Gastrocnemius medialis (tissue), 4 donors: ENCODE measurements at regions not wholly inside any gene's neighbourhood (a gene's known extent, or its start where the extent isn't known, plus 50 kb on each side); places are given as distances from the start of the nearest gene placed in this dataset.

Experiments
- POLR2A ChIP-seq, 2 donors: fragments of 450-650 bp; IDR thresholded peaks; one replicate each; pipeline ENCODE4 v1.6.1; 2017; ENCODE audit warnings: antibody characterized with exemption in 2 of 2, mild to moderate bottlenecking in 2 of 2, moderate library complexity in 2 of 2
- TF ChIP-seq, protein P1 (sequence below), 5 experiments: fragments of 450-650 bp in 3 of 5; fragments of 200-600 bp in 2 of 5; sonication (generic) in 2 of 5; IDR thresholded peaks in 4 of 5; conservative IDR thresholded peaks in 1 of 5; 1 replicate in 4 of 5; 2 replicates in 1 of 5; pipeline ENCODE4 v1.5.1; 2016 to 2019; ENCODE audit warnings: antibody characterized with exemption in 5 of 5, mild to moderate bottlenecking in 3 of 5, moderate library complexity in 3 of 5

DNA sequence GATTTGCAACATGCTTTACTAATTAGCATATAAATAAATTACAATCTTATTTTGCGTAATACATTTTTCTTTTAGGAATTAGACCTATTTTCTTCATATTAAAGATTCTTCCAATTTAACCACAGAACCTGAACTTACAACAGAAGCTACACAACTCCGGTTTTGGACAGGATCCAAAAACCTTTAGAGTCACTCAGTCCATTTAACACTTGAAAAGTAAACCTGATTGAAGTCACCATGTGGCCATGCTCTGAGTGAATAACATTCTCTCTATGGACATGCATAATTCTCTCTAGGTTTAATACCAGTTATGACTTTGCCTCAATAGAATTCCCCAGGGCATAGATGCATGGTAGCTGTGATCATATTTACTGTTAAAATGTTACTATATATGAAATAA lies 751.0 kb downstream of the VGLL3 start:
- TF ChIP-seq, protein P1, sequence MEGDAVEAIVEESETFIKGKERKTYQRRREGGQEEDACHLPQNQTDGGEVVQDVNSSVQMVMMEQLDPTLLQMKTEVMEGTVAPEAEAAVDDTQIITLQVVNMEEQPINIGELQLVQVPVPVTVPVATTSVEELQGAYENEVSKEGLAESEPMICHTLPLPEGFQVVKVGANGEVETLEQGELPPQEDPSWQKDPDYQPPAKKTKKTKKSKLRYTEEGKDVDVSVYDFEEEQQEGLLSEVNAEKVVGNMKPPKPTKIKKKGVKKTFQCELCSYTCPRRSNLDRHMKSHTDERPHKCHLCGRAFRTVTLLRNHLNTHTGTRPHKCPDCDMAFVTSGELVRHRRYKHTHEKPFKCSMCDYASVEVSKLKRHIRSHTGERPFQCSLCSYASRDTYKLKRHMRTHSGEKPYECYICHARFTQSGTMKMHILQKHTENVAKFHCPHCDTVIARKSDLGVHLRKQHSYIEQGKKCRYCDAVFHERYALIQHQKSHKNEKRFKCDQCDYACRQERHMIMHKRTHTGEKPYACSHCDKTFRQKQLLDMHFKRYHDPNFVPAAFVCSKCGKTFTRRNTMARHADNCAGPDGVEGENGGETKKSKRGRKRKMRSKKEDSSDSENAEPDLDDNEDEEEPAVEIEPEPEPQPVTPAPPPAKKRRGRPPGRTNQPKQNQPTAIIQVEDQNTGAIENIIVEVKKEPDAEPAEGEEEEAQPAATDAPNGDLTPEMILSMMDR (IDR thresholded peaks at IDR 0.05 in 4 of 5, conservative IDR thresholded peaks at IDR 0.05 in 1 of 5) = no peak
- no peak for TF ChIP-seq POLR2A (IDR thresholded peaks at IDR 0.05)
